Right lobe of liver (tissue), 6 donors: ENCODE measurements at regions not wholly inside any gene's neighbourhood (a gene's known extent, or its start where the extent isn't known, plus 50 kb on each side); places are given as distances from the start of the nearest gene placed in this dataset.

Experiments used
- ATAC-seq, 4 donors: fragments of 200-7000 bp; cut with Tn5 transposase; one replicate each; pipeline ENCODE4 v1.9.1; 2020; ENCODE audit warnings: mild to moderate bottlenecking in 4 of 4, moderate library complexity in 4 of 4
- DNase-seq, 3 donors: peaks; one replicate each; pipeline ENCODE4 v3.0.0-alpha.2; 2020
- H3K27ac ChIP-seq, 3 donors: fragments of 200-600 bp; one replicate each; pipeline ENCODE4 v1.8.0; 2022
- H3K27me3 ChIP-seq, 2 donors: fragments of 200-600 bp; one replicate each; pipeline ENCODE4 v1.8.0; 2022
- H3K36me3 ChIP-seq, 4 donors: fragments of 200-600 bp; sonication (generic) in 1 of 4; one replicate each; pipeline versions ENCODE4 v1.5.1 to v1.8.0; 2017 to 2022; ENCODE audit warnings: control low read depth in 1 of 4
- H3K4me1 ChIP-seq, 4 donors: fragments of 200-600 bp; sonication (generic) in 1 of 4; one replicate each; pipeline versions ENCODE4 v1.5.1 to v1.8.0; 2017 to 2022; ENCODE audit warnings: control low read depth in 1 of 4
- H3K4me3 ChIP-seq, 3 donors: fragments of 200-600 bp; one replicate each; pipeline ENCODE4 v1.8.0; 2022
- H3K9me3 ChIP-seq, 4 donors: fragments of 200-600 bp; sonication (generic) in 1 of 4; one replicate each; pipeline versions ENCODE4 v1.5.1 to v1.8.0; 2017 to 2022; ENCODE audit warnings: control low read depth in 1 of 4
- POLR2A ChIP-seq: fragments of 450-650 bp; IDR thresholded peaks from one replicate; pipeline ENCODE4 v1.6.1; 2017; ENCODE audit warnings: antibody characterized with exemption, mild to moderate bottlenecking
- WGBS: methylation state at CpG from one replicate; pipeline ENCODE4 v1.1.6; 2018; ENCODE audit warnings: low coverage, low lambda C conversion rate; ENCODE audit not compliant: insufficient coverage; ENCODE audit errors: missing lambda C conversion rate; 5-methylcytosine and 5-hydroxymethylcytosine counted together
- intact Hi-C, 2 donors: fragments of 100-400 bp; cut with DNase I; formaldehyde crosslinking; loops; one replicate each; pipeline versions ENCODE4 v1.11.2 to v1.14.1; 2022
- TF ChIP-seq, protein P1 (sequence below), 4 donors: fragments of 200-600 bp in 3 of 4; fragments of 450-650 bp in 1 of 4; IDR thresholded peaks; one replicate each; pipeline versions ENCODE4 v1.5.1 to v1.8.0; 2016 to 2022; ENCODE audit warnings: antibody characterized with exemption in 4 of 4, mild to moderate bottlenecking in 2 of 4
- donor health status: DM: no; HTN: yes; CAD: no.
- donor health status: DM: no; HTN: no; CAD: no.
- donor health status: DM: no; HTN: no; CAD: no.
- donor health status: DM: no; HTN: yes; CAD: no.
- donor health status: DM: no; HTN: yes; CAD: no.

DNA sequence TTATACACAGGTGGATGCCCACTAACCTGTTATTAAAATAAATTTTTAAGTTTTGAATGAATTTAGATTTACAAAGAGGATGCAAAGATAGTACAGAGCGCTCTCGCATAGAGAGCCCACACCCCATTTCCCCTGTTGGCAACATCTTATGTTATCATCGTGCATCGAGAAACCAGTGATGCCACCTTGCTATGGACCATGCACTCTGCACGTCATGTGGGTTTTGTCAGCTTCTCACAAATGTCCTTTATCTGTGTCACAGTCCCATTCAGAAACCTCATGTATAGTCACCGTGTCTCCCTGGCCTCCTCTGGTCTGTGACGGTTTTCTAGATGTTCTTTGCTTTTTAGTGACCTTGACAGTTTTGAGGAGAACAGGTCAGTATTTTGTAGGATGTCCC, 60.0 kb downstream of the ING1 start:
- H3K4me3 ChIP-seq: no peak overlapping the region
- WGBS: 76% methylated on average over 7 of the region's 7 CpGs

DNA sequence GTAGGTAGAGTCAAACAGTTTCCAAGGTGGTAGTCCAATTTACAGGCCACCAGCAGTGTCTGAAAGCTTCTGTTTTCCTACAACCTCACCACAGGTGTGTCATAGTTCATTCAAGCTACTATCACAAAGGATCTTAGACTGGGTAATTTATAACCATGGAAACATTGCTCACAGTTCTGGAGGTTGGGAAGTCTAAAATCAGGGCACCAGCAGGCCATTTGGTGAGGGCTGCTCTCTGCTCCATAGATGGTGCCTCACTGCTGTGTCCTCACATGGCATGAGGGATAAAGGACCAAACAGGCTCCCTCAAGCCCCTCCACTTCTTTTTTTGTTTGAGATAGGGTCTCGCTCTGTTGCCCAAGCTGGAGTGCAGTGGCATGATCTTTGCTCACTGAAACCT, 60.6 kb downstream of the ING1 start:
- H3K4me3 ChIP-seq: no peak overlapping the region
- no CpG with 5 or more reads among the region's 1 CpG for WGBS
- H3K4me1 ChIP-seq: no peaks in the 10 kb centered on the region
- intact Hi-C loops: no loop called here
- TF ChIP-seq POLR2A: no peak
- ATAC-seq (no peak), DNase-seq (no peak)
- H3K9me3 ChIP-seq: no peaks in the 10 kb centered on the region
- no peaks in the 10 kb centered on the region for H3K36me3 ChIP-seq
- H3K27me3 ChIP-seq: no peaks in the 10 kb centered on the region
- H3K27ac ChIP-seq: no peak overlapping the region

More for the DNA sequence above, 60.0 kb downstream of the ING1 start:
- DNase-seq (no peak), ATAC-seq (no peak)
- H3K36me3 ChIP-seq: no peaks in the 10 kb centered on the region
- H3K27me3 ChIP-seq: no peaks in the 10 kb centered on the region
- no peaks in the 10 kb centered on the region for H3K9me3 ChIP-seq
- intact Hi-C loops: no loop called here
- no peak overlapping the region for H3K27ac ChIP-seq
- TF ChIP-seq, protein P1, sequence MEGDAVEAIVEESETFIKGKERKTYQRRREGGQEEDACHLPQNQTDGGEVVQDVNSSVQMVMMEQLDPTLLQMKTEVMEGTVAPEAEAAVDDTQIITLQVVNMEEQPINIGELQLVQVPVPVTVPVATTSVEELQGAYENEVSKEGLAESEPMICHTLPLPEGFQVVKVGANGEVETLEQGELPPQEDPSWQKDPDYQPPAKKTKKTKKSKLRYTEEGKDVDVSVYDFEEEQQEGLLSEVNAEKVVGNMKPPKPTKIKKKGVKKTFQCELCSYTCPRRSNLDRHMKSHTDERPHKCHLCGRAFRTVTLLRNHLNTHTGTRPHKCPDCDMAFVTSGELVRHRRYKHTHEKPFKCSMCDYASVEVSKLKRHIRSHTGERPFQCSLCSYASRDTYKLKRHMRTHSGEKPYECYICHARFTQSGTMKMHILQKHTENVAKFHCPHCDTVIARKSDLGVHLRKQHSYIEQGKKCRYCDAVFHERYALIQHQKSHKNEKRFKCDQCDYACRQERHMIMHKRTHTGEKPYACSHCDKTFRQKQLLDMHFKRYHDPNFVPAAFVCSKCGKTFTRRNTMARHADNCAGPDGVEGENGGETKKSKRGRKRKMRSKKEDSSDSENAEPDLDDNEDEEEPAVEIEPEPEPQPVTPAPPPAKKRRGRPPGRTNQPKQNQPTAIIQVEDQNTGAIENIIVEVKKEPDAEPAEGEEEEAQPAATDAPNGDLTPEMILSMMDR (IDR thresholded peaks at IDR 0.05): no peak
- no peak for TF ChIP-seq POLR2A
- H3K4me1 ChIP-seq: no peaks in the 10 kb centered on the region

DNA sequence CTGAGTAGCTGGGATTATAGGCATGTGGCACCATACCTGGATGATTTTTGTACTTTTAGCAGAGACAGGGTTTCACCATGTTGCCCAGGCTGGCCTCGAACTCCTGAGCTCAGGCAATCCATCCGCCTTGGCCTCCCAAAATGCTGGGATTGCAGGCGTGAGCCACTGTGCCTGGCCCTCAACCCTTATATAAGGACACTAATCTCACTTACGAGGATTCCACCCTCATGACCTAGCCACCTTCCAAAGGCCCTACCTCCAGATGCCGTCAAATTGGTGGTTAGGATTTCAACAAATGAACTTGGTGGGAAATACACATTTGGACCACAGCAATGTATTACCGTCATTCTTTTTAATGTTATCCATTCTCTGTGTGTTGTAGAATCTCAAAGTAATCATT, 61.0 kb downstream of the ING1 start:
- ATAC-seq (no peak), DNase-seq (no peak)
- H3K27me3 ChIP-seq: no peaks in the 10 kb centered on the region
- TF ChIP-seq POLR2A: no peak
- TF ChIP-seq, protein P1 (IDR thresholded peaks at IDR 0.05): no peak
- no peak overlapping the region for H3K27ac ChIP-seq
- H3K36me3 ChIP-seq: no peaks in the 10 kb centered on the region
- 85% methylated on average over 4 of the region's 6 CpGs for WGBS
- no peaks in the 10 kb centered on the region for H3K9me3 ChIP-seq
- no peak overlapping the region for H3K4me3 ChIP-seq
- H3K4me1 ChIP-seq: no peaks in the 10 kb centered on the region
- intact Hi-C loops: no loop called here

DNA sequence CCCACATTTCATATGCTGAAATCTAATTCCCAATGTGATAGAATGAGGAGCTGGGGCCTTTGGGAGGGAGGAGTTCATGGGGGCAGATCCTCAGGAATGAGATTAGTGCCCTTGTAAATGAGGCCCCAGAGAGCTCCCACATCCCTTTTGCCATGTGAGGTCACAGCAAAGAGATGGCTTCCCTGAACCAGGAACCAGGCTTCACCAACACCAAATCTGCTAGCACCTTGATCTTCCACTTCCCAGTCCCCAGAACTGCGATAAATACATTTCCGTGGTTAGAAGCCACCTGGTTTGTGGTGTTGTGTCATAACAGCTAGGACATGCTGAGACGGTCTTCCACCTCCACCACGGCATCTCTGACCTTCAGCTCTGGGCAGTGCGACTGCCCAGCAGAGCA, 62.1 kb downstream of the ING1 start:
- ATAC-seq (no peak), DNase-seq (no peak)
- no peaks in the 10 kb centered on the region for H3K4me1 ChIP-seq
- H3K27me3 ChIP-seq: no peaks in the 10 kb centered on the region
- H3K36me3 ChIP-seq: no peaks in the 10 kb centered on the region
- H3K4me3 ChIP-seq: no peak overlapping the region
- TF ChIP-seq, protein P1 (IDR thresholded peaks at IDR 0.05): no peak
- TF ChIP-seq POLR2A: no peak
- H3K27ac ChIP-seq: no peak overlapping the region
- intact Hi-C loops: no loop called here
- 88% methylated on average over 4 of the region's 5 CpGs for WGBS
- no peaks in the 10 kb centered on the region for H3K9me3 ChIP-seq

DNA sequence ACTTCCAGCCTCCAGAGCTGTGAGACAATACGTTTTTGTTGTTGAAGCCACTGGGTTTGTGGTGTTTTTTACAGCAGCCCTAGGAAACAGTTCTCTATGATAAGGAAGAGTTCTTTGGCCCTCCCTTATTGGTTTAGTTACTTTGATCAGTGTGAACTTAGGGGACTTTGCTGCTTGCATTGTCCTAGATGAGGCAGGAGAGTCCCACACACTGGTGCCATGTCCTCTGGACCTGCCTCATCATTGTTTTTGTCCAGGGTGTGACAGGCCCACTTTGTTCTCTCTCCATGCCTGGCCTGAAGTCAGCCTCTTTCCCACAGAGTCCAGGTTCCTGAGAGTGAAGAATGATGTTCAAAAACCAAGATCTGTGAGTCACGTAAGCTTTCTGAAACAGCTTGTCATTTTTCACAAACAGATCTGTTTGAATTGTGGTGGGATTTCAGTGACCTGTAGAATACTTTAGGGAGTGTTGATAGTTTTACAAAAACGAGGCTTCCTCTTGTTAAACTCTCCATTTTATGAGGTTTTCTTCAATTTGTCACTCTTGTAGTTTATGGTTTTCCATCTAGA, 63.8 kb downstream of the ING1 start:
- intact Hi-C loops: no loop called here
- H3K9me3 ChIP-seq: no peaks in the 10 kb centered on the region
- H3K36me3 ChIP-seq: no peaks in the 10 kb centered on the region
- H3K27me3 ChIP-seq: no peaks in the 10 kb centered on the region
- ATAC-seq (no peak), DNase-seq (no peak)
- 68% methylated on average over 2 of the region's 3 CpGs for WGBS
- TF ChIP-seq POLR2A: no peak
- TF ChIP-seq, protein P1 (IDR thresholded peaks at IDR 0.05): no peak
- no peaks in the 10 kb centered on the region for H3K4me1 ChIP-seq
- no peak overlapping the region for H3K4me3 ChIP-seq
- H3K27ac ChIP-seq: no peak overlapping the region
